HG02759 (cell line): ENCODE measurements at regions not wholly inside any gene's neighbourhood (a gene's known extent, or its start where the extent isn't known, plus 50 kb on each side); places are given as distances from the start of the nearest gene placed in this dataset.

Experiments
- ATAC-seq: cut with Tn5 transposase; IDR thresholded peaks from one replicate; pipeline ENCODE4 v1.9.1; 2021; ENCODE audit warnings: mild to moderate bottlenecking, moderate library complexity; ENCODE audit not compliant: unreplicated experiment

GRCh38 chr7:69464035-69464434 lies 134.2 kb upstream of the AUTS2 start:
- no peak for ATAC-seq

DNA sequence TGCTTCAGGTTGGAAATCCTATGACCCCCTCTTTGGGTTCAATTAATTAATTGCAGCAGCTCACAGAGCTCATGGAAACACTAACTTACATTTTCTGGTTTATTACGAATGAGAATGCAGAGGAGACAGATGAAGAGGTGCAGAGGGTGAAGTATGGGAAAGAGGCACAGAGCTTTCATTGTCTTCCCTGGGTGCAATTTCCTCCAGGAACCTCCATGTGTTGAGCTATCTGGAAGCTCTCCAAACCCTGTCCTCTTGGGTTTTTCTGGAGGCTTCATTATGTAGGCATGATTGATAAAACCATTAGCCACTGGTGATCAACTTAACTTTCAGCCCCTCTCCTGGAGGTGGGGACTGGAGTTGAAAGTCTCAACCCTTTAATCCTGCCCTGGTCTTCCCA lies 133.0 kb upstream of the AUTS2 start:
- no peak for ATAC-seq

DNA sequence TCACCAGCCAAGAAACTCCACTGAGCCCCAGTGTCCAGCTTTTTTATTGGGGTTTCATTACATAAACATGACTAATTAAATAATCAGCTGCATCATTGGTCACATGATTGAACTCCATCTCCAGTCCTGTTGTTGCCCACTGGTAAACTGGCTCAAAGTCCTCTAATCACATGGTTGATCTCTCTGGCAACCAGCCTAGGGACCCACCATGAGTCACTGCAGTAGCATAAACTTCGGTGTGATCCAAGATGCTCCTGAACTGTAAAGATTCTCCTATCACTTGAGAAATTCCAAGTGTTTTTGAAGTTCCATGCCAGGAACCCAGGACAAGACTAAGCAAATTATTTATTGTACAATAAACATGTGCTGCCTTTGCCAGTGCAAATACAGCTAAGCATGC lies 130.4 kb upstream of the AUTS2 start:
- ATAC-seq, result no peak

- no peak for ATAC-seq
Observed at GRCh38 chr7:69476416-69476815, 121.9 kb upstream of the AUTS2 start.

- no peak for ATAC-seq
Observed at GRCh38 chr7:69482676-69483075, 115.6 kb upstream of the AUTS2 start.

GRCh38 chr7:69489533-69489932 lies 108.7 kb upstream of the AUTS2 start:
- ATAC-seq, result no peak

GRCh38 chr7:69498671-69499070 lies 99.6 kb upstream of the AUTS2 start:
- no peak for ATAC-seq

GRCh38 chr7:69502358-69502757 lies 95.9 kb upstream of the AUTS2 start:
- no peak for ATAC-seq

GRCh38 chr7:69504733-69505420 lies 93.4 kb upstream of the AUTS2 start:
- no peak for ATAC-seq

DNA sequence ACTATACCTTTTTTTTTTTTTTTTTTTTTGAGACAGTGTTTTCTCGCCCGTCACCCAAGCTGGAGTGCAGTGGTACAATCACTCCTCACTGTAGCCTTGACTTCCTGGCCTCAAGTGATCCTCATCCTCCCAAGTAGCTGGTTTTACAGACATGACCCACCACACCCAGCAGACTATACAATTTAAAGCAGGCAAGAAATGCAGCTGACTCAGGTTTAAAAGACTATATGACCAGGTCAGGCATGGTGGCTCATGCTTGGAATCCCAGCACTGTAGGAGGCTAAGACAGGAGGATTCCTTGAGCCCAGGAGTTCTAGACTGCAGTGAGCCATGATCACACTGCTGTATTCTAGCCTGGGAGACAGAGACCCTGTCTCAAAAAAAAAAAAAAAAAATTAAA lies 89.5 kb upstream of the AUTS2 start:
- ATAC-seq, result no peak

DNA sequence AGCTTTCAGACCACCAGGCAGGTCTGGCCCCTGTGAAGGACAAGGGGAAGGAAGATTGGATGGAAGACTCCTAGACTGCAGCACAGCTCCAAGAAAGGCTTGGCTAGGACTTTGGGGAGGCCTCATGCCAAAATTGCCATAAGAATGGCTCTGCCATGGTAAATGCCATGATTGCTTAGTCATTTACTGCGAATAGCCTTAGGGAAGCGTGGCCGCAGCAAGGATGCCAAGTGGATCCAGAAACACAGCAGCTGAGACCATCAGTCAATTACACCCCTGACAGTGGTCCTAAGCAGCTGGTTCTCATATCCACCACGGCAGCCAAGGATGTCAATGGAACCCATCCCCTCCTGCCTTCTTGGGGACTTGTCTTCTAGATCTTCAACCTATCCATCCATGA lies 88.2 kb upstream of the AUTS2 start:
- ATAC-seq, result no peak

DNA sequence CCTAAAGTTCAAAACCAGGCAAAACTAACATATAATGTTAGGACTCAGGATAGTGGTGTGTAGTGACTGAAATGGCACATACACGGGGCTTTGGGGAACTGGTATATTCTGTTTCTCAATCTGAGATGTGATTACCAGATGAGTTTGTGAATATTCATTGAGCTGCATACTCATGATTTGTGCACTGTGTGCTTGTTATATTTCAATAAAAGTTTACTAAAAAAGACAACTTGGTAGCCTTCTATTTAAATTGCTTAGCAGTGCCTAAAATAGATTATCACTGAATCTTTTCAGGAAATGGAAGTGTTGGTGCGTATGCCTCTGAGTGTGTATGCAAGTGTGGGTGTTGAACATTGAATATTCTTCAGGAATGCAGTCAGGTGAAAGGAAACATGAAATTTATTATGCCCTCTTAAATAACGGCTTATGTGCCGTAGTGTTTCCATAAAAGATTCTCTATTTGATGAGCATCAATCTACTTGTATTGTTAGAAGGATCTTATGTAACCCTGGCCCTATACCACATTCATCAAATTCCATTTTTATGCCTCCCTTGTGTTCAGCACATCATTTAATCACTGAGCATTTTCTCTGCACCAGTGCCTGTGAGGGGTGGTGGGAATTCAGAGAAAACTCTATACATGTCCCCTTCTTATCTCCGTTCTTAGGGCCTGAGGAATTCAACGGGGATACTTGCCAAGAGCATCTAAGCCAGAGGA lies 82.6 kb upstream of the AUTS2 start:
- no peak for ATAC-seq

DNA sequence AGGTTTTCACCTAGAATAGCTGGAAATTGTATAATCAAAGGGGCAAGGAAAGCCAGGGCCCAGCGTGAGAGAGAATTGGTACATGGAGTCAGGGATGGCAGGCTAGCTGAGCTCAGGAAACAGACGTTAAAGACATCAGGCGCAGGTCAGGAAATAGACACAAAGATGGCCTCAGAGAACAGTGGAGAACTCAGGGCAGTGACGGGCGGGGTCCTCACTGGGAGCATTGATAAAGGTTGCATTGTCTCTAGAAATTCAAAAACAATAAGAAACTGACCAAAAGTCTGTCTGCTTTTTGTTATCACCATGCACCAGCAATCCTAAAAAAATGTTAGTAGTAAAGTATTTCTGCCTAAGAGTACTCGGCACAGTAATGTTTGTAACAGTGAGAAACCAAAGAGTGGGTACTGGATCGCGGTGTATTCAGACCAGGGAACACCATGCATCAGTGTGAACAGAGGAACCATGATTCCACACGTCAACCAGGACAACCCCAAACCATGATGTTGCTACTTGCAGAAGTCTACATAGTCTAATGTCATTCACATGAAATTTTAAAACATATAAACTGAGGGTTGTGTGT lies 81.9 kb upstream of the AUTS2 start:
- no peak for ATAC-seq

DNA sequence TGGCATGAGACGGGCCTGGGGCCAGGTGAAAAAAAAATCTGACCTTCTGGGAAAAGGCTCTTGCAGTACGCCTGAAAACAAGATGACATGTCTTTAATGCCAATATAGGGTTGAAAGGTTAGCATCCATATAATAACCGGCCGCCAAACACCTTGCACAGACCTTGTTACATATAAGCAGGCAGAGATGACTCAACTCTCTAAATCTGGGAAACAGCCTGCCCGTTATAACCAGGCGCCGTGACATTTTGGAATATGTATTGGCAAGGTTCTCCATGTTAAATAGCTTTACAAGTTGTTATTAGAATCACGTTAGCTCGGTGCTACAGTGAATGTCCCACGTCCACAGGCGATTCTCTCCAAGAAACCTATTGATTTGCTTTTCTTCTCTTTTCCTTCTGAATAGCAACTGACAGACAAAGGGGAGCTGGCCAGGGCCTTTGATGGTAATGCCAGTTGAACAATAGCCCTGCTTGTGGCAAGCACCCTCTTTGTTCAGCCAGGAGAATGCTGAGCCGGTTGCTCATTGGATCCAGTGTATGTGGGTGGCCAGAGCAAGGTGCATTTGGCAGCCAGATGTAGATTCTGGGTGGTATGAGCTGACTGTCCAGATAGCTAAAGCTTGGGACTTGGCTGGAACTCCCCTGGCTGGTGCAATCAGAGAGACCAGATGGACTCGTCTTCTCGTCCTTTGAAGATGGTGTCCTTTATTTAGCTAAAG lies 80.1 kb upstream of the AUTS2 start:
- no peak for ATAC-seq

DNA sequence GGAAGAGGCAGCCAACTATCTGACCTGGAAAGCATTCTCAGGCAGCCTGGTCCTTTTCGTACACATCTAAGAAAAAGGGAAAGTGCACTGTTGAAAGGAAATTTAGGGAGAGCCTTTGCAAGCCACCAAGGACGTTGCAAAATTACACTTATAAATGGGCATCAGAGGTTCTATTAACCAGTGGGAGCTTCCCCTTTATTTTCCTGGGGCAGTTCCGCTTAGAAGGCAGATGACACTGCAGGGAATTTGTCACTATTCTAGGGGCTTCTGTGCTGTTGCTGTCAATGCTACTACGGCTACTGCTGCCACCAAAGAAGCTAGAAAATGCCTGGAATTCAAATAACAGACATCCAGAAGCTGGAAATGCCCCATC lies 79.6 kb upstream of the AUTS2 start:
- no peak for ATAC-seq

DNA sequence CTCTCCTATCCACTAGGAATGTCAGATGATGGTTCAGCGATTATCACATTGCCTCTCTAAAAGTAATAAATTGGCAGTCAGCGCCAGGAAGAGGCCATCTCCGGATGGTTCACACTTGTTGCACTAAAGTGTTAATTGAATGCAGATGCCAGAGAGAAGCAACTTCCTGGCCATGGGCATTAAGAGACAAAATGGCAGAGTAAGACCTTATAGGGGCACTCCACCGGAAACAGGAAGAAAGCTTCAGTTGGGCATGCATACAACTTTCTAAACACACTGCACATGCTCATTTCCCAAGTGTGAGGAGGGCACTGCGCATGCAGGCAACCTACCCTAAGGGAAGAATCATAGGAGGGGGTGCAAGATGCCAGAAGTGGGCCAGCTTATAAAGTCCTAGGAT lies 71.7 kb upstream of the AUTS2 start:
- ATAC-seq, result no peak

DNA sequence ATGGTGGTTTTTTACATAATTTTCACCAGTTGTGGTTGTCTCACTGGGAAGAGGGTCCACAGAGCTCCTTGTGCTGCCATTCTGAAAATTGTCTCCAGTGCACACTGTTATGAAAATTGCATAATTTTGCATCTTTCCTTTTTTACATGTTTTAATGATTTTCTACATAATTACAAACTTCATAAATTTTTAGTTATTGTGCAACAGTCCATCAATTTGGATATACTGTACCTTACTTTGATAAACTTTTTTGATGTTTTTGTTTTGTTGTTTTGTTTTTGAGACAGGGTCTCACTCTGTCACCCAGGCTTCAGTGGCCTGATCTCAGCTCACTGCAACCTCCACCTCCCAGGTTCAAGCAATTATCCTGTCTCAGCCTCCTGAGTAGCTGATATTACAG lies 70.6 kb upstream of the AUTS2 start:
- ATAC-seq, result no peak

DNA sequence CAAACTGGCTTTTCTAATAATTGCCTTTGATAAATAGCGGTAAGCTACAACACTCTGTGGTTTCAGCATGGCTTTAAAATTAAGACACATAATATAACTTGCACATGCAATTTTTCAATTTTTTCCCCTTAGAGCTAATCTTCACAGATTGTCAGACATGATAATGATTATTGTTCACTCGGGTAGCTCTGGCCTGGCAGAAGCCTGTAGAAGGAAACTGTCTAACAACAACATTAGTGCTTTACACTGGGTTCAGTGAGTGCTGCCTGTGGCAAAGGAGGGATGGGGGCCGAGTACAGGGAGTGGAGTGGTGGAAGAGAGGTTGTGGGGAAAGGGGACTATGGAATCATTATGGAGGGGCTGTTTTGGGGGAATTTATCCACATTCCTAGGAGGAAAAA lies 67.2 kb upstream of the AUTS2 start:
- ATAC-seq, result no peak

GRCh38 chr7:69534461-69535041 lies 63.7 kb upstream of the AUTS2 start:
- ATAC-seq, result no peak

DNA sequence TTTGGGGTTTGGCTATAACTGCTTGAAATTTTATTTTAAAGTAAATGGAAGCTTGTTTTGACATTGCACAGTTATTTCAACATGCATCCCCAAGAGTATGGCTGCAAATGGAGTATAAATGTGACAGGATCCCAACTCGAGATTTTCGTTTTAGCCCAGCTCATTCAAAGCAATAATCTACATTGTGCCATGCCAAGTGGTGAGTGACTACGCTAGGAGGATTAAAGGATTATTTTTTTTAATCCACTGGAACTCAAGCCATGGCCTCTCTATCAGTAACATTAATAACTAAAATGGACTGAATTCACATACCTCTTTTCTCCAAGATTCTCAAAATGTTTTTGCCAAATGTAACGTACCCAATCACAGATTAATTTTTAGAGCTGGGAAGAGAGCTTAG lies 60.6 kb upstream of the AUTS2 start:
- ATAC-seq, result no peak

- ATAC-seq, result no peak
Observed at GRCh38 chr7:69539531-69539930, 58.7 kb upstream of the AUTS2 start.
